T-helper 1 cell (primary cell): ENCODE measurements at regions not wholly inside any gene's neighbourhood (a gene's known extent, or its start where the extent isn't known, plus 50 kb on each side); places are given as distances from the start of the nearest gene placed in this dataset.

Experiments used
- DNase-seq, 5 donors: peaks; one replicate each; pipeline ENCODE4 v3.0.0-alpha.2; 2012 to 2020

GRCh38 chr21:38952890-38953289 is 147.2 kb downstream of the ETS2 start:
- no peak for DNase-seq

- no peak for DNase-seq
Observed at GRCh38 chr21:38951095-38951730, 145.5 kb downstream of the ETS2 start.

- DNase-seq: no peak
Observed at GRCh38 chr21:38950435-38951094, 144.8 kb downstream of the ETS2 start.

- no peak for DNase-seq
Observed at GRCh38 chr21:38949070-38949380, 143.3 kb downstream of the ETS2 start.

- no peak for DNase-seq
Observed at GRCh38 chr21:38948377-38949069, 142.8 kb downstream of the ETS2 start.

GRCh38 chr21:38945545-38946245 is 140.0 kb downstream of the ETS2 start:
- DNase-seq: no peak

- no peak for DNase-seq
Observed at GRCh38 chr21:38944903-38945302, 139.2 kb downstream of the ETS2 start.

- DNase-seq: no peak
Observed at GRCh38 chr21:38944402-38944801, 138.7 kb downstream of the ETS2 start.

GRCh38 chr21:38942748-38943211 is 137.1 kb downstream of the ETS2 start:
- DNase-seq: no peak

- no peak for DNase-seq
Observed at GRCh38 chr21:38938769-38939168, 133.0 kb downstream of the ETS2 start.

- DNase-seq: peak in 1 of 5 donors; percentile 53
Observed at GRCh38 chr21:38938343-38938742, 132.6 kb downstream of the ETS2 start.

- no peak for DNase-seq
Observed at GRCh38 chr21:38937844-38938243, 132.1 kb downstream of the ETS2 start.

GRCh38 chr21:38937286-38937790 is 131.6 kb downstream of the ETS2 start:
- DNase-seq: no peak

- no peak for DNase-seq
Observed at GRCh38 chr21:38936240-38936639, 130.5 kb downstream of the ETS2 start.

GRCh38 chr21:38933731-38934130 is 128.0 kb downstream of the ETS2 start:
- DNase-seq: no peak

- DNase-seq: no peak
Observed at GRCh38 chr21:38931291-38931690, 125.6 kb downstream of the ETS2 start.

- DNase-seq: no peak
Observed at GRCh38 chr21:38930853-38931252, 125.1 kb downstream of the ETS2 start.

GRCh38 chr21:38930066-38930465 is 124.3 kb downstream of the ETS2 start:
- DNase-seq: no peak

- no peak for DNase-seq
Observed at GRCh38 chr21:38929652-38930051, 123.9 kb downstream of the ETS2 start.

GRCh38 chr21:38929142-38929541 is 123.4 kb downstream of the ETS2 start:
- no peak for DNase-seq

- DNase-seq: no peak
Observed at GRCh38 chr21:38927776-38928175, 122.0 kb downstream of the ETS2 start.

GRCh38 chr21:38925923-38926322 is 120.2 kb downstream of the ETS2 start:
- no peak for DNase-seq

GRCh38 chr21:38925478-38925877 is 119.7 kb downstream of the ETS2 start:
- DNase-seq: no peak
